ENCODE measurements at regions not wholly inside any gene's neighbourhood (a gene's known extent, or its start where the extent isn't known, plus 50 kb on each side); places are given as distances from the start of the nearest gene placed in this dataset.

GRCh38 chr14:49017447-49017846 is 568.7 kb downstream of the RPS29 start:
- Histone ChIP-seq H3K4me3 (ENCODE audit: low read length) (no peak overlapping the region), H3F3A (ENCODE audit: low read length, unreplicated experiment) (no peaks in the 10 kb centered on the region), H2AFZ (ENCODE audit: low read length) (no peak overlapping the region), H3K36me3 (ENCODE audit: low read depth, low read length) (no peaks in the 10 kb centered on the region), H3K9me3 (ENCODE audit: low read length) (no peaks in the 10 kb centered on the region), H4K20me1 (ENCODE audit: low read length) (no peaks in the 10 kb centered on the region), H3K9ac (ENCODE audit: low read length) (no peak overlapping the region), H3K27me3 (ENCODE audit: low read length) (peaks cover 7% of the 10 kb centered on the region; the same call in 1 of the 2 replicates), H3K79me2 (ENCODE audit: low read length) (no peaks in the 10 kb centered on the region), H3K27ac (ENCODE audit: low read length) (no peak overlapping the region), H3K4me2 (ENCODE audit: low read length) (no peak overlapping the region), H3K4me1 (ENCODE audit: insufficient read depth, low read length) (no peaks in the 10 kb centered on the region), H3K9me2 (replicated peaks; ENCODE audit: low read length) (no peaks in the 10 kb centered on the region)
- intact Hi-C loops (cut with micrococcal nuclease) = no loop called here
- no peak for ATAC-seq
- POLR2A ChIA-PET (ENCODE audit: unreplicated experiment) = no interaction called here
- no peak for DNase-seq
- BruUV-seq (replicated peaks) = no TSS peak
- CTCF ChIA-PET = no interaction called here
- TF ChIP-seq EZH2phosphoT487 (IDR thresholded peaks at IDR 0.05; ENCODE audit: borderline replicate concordance, low read length) = no peak
- TF ChIP-seq EZH2 (IDR thresholded peaks at IDR 0.05; ENCODE audit: low read length, unreplicated experiment) = no peak
- no peak for TF ChIP-seq CTCF (conservative IDR thresholded peaks at IDR 0.05; ENCODE audit: low read depth, low read length)

DNA sequence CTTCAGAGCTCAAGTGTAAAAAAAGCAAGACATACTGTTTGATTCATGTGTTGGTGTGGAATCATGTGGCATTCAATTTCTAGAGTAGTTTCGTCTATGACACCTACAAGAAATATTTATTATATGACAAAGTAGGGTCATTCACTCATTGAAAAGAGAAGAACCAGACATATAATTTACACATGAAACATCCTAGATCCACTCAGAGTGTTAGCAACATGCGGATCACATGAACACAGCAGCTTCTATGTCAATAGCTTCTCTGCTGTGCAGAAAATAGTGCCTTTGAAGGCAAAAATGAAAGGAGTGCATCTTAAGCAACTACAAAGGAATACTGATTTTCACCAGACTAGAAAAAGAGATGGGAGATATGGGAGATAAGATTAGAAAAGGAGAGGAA is 569.8 kb downstream of the RPS29 start:
- ATAC-seq = no peak
- H2AFZ ChIP-seq (ENCODE audit: low read length) = no peak overlapping the region
- no peaks in the 10 kb centered on the region for H3K9me3 ChIP-seq (ENCODE audit: low read length)
- ChIA-PET CTCF (no interaction called here), POLR2A (ENCODE audit: unreplicated experiment) (no interaction called here)
- peaks cover 17% of the 10 kb centered on the region; the same call in 1 of the 2 replicates for H3K27me3 ChIP-seq (ENCODE audit: low read length)
- H3K4me2 ChIP-seq (ENCODE audit: low read length) = no peak overlapping the region
- H3K9ac ChIP-seq (ENCODE audit: low read length) = no peak overlapping the region
- H3K27ac ChIP-seq (ENCODE audit: low read length) = no peak overlapping the region
- no peaks in the 10 kb centered on the region for H3K79me2 ChIP-seq (ENCODE audit: low read length)
- TF ChIP-seq EZH2 (IDR thresholded peaks at IDR 0.05; ENCODE audit: low read length, unreplicated experiment) (no peak), EZH2phosphoT487 (IDR thresholded peaks at IDR 0.05; ENCODE audit: borderline replicate concordance, low read length) (no peak), CTCF (conservative IDR thresholded peaks at IDR 0.05; ENCODE audit: low read depth, low read length) (no peak)
- no peak for DNase-seq
- no peaks in the 10 kb centered on the region for H3K4me1 ChIP-seq (ENCODE audit: insufficient read depth, low read length)
- no TSS peak for BruUV-seq (replicated peaks)
- no peaks in the 10 kb centered on the region for H3K36me3 ChIP-seq (ENCODE audit: low read depth, low read length)
- intact Hi-C loops (cut with micrococcal nuclease) = no loop called here
- no peaks in the 10 kb centered on the region for H4K20me1 ChIP-seq (ENCODE audit: low read length)
- H3K9me2 ChIP-seq (replicated peaks; ENCODE audit: low read length) = no peaks in the 10 kb centered on the region
- no peak overlapping the region for H3K4me3 ChIP-seq (ENCODE audit: low read length)
- no peaks in the 10 kb centered on the region for H3F3A ChIP-seq (ENCODE audit: low read length, unreplicated experiment)

DNA sequence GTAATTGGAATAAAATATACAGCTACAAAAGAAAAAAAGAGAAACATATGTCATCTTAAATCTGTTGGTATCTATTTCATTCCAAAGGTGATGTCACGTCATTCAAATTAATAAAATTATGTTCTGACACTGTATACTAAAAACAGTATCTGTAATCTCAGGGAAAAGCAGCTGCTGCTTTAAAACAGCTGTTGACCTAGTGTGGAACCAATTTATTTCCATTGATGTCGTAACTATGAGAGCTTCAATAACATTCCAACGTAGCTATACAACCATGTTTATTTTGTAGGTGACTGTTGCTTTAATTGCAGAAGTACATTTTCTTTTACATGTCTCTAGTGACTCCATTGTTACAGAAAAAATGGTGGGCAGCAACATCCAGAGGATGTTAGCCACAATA is 571.7 kb downstream of the RPS29 start:
- Histone ChIP-seq H3K4me3 (ENCODE audit: low read length) (no peak overlapping the region), H3F3A (ENCODE audit: low read length, unreplicated experiment) (no peaks in the 10 kb centered on the region), H3K27ac (ENCODE audit: low read length) (no peak overlapping the region), H3K9me2 (replicated peaks; ENCODE audit: low read length) (no peaks in the 10 kb centered on the region), H3K36me3 (ENCODE audit: low read depth, low read length) (no peaks in the 10 kb centered on the region), H3K4me2 (ENCODE audit: low read length) (no peak overlapping the region), H3K9ac (ENCODE audit: low read length) (no peak overlapping the region), H4K20me1 (ENCODE audit: low read length) (no peaks in the 10 kb centered on the region), H3K4me1 (ENCODE audit: insufficient read depth, low read length) (no peaks in the 10 kb centered on the region), H3K9me3 (ENCODE audit: low read length) (no peaks in the 10 kb centered on the region), H3K79me2 (ENCODE audit: low read length) (no peaks in the 10 kb centered on the region), H3K27me3 (ENCODE audit: low read length) (peaks cover 22% of the 10 kb centered on the region; the same call in 1 of the 2 replicates), H2AFZ (ENCODE audit: low read length) (no peak overlapping the region)
- intact Hi-C loops (cut with micrococcal nuclease) = no loop called here
- DNase-seq = no peak
- TF ChIP-seq EZH2phosphoT487 (IDR thresholded peaks at IDR 0.05; ENCODE audit: borderline replicate concordance, low read length) = no peak
- no peak for TF ChIP-seq CTCF (conservative IDR thresholded peaks at IDR 0.05; ENCODE audit: low read depth, low read length)
- TF ChIP-seq EZH2 (IDR thresholded peaks at IDR 0.05; ENCODE audit: low read length, unreplicated experiment) = no peak
- ChIA-PET POLR2A (ENCODE audit: unreplicated experiment) (interaction anchor here (0.6 kb wide), 1 partner anchor 560 kb away, joined by 3 read pairs; no protein-coding TSS in a partner anchor), CTCF (no interaction called here)
- ATAC-seq = no peak
- BruUV-seq (replicated peaks) = no TSS peak
